HUES6 (cell line): ENCODE measurements at regions not wholly inside any gene's neighbourhood (a gene's known extent, or its start where the extent isn't known, plus 50 kb on each side); places are given as distances from the start of the nearest gene placed in this dataset.
"Not testable (repeated sequence)": the region's sequence is repeated elsewhere in the genome, so short reads cannot be mapped to it uniquely, and the experiment has no call there.

ENCODE experiments used
- H3K27ac ChIP-seq: 2 replicates; pipeline ENCODE4 v1.7.0; 2013; ENCODE audit warnings: low read depth, mild to moderate bottlenecking, low read length, inconsistent platforms
- H3K27me3 ChIP-seq: 2 replicates; pipeline ENCODE4 v1.6.1; 2013; ENCODE audit warnings: low read length; ENCODE audit not compliant: control insufficient read depth, insufficient read depth
- H3K36me3 ChIP-seq: 2 replicates; pipeline ENCODE4 v1.6.1; 2013; ENCODE audit warnings: low read length; ENCODE audit not compliant: control insufficient read depth, insufficient read depth
- H3K4me1 ChIP-seq: 2 replicates; pipeline ENCODE4 v1.6.1; 2013; ENCODE audit warnings: low read length; ENCODE audit not compliant: control insufficient read depth, insufficient read depth
- H3K4me3 ChIP-seq: 2 replicates; pipeline ENCODE4 v1.5.1; 2013; ENCODE audit warnings: low read depth, low read length
- H3K9ac ChIP-seq: one replicate; pipeline ENCODE4 v1.6.1; 2013; ENCODE audit warnings: mild to moderate bottlenecking, low read length
- H3K9me3 ChIP-seq: 2 replicates; pipeline ENCODE4 v1.6.1; 2013; ENCODE audit warnings: low read depth, low read length; ENCODE audit not compliant: control insufficient read depth, insufficient read depth

GRCh38 chr13:104534847-104535246 lies 1468.6 kb upstream of the SLC10A2 start:
- no peak overlapping the region for H3K27ac ChIP-seq
- H3K4me3 ChIP-seq = no peak overlapping the region
- H3K9ac ChIP-seq = no peak overlapping the region
- no peaks in the 10 kb centered on the region for H3K27me3 ChIP-seq
- H3K36me3 ChIP-seq = no peaks in the 10 kb centered on the region
- H3K9me3 ChIP-seq = no peaks in the 10 kb centered on the region
- peaks cover 15% of the 10 kb centered on the region for H3K4me1 ChIP-seq

- Histone ChIP-seq H3K27ac (no peak overlapping the region), H3K4me3 (no peak overlapping the region), H3K9me3 (no peaks in the 10 kb centered on the region), H3K27me3 (no peaks in the 10 kb centered on the region), H3K9ac (no peak overlapping the region), H3K4me1 (peaks cover 11% of the 10 kb centered on the region), H3K36me3 (no peaks in the 10 kb centered on the region)
Observed at GRCh38 chr13:104532132-104532531, 1465.9 kb upstream of the SLC10A2 start.

GRCh38 chr13:104530741-104531140 lies 1464.5 kb upstream of the SLC10A2 start:
- no peak overlapping the region for H3K4me3 ChIP-seq
- H3K36me3 ChIP-seq = no peaks in the 10 kb centered on the region
- no peaks in the 10 kb centered on the region for H3K9me3 ChIP-seq
- peaks cover 11% of the 10 kb centered on the region for H3K4me1 ChIP-seq
- 0 out of 2 replicates have a peak overlapping the region, but pooled peaks have one; percentile 51 for H3K27ac ChIP-seq
- no peak overlapping the region for H3K9ac ChIP-seq
- H3K27me3 ChIP-seq = no peaks in the 10 kb centered on the region

GRCh38 chr13:104526561-104526960 lies 1460.3 kb upstream of the SLC10A2 start:
- Histone ChIP-seq H3K4me1 (peaks cover 11% of the 10 kb centered on the region), H3K27me3 (no peaks in the 10 kb centered on the region), H3K9me3 (no peaks in the 10 kb centered on the region), H3K27ac (no peak overlapping the region), H3K9ac (no peak overlapping the region), H3K36me3 (no peaks in the 10 kb centered on the region), H3K4me3 (no peak overlapping the region)

- H3K27ac ChIP-seq = no peak overlapping the region
- no peaks in the 10 kb centered on the region for H3K9me3 ChIP-seq
- no peak overlapping the region for H3K4me3 ChIP-seq
- H3K27me3 ChIP-seq = no peaks in the 10 kb centered on the region
- no peaks in the 10 kb centered on the region for H3K36me3 ChIP-seq
- H3K4me1 ChIP-seq = peaks cover 6% of the 10 kb centered on the region; the same call in 1 of the 2 replicates
- no peak overlapping the region for H3K9ac ChIP-seq
Observed at GRCh38 chr13:104525467-104525866, 1459.2 kb upstream of the SLC10A2 start.

GRCh38 chr13:104522235-104523072 lies 1456.2 kb upstream of the SLC10A2 start:
- Histone ChIP-seq H3K9me3 (no peaks in the 10 kb centered on the region), H3K36me3 (no peaks in the 10 kb centered on the region), H3K4me1 (no peaks in the 10 kb centered on the region), H3K4me3 (no peak overlapping the region), H3K27me3 (no peaks in the 10 kb centered on the region), H3K9ac (no peak overlapping the region), H3K27ac (no peak overlapping the region)

GRCh38 chr13:104510422-104510821 lies 1444.2 kb upstream of the SLC10A2 start:
- Histone ChIP-seq H3K9ac (no peak overlapping the region), H3K27me3 (no peaks in the 10 kb centered on the region), H3K4me3 (no peak overlapping the region), H3K27ac (no peak overlapping the region), H3K9me3 (no peaks in the 10 kb centered on the region), H3K36me3 (no peaks in the 10 kb centered on the region), H3K4me1 (no peaks in the 10 kb centered on the region)

- H3K27ac ChIP-seq, H3K9me3 ChIP-seq, H3K36me3 ChIP-seq, H3K9ac ChIP-seq, H3K4me1 ChIP-seq, H3K4me3 ChIP-seq, H3K27me3 ChIP-seq: not testable (repeated sequence)
Observed at GRCh38 chr13:104493502-104493901, 1427.3 kb upstream of the SLC10A2 start.

- Histone ChIP-seq H3K9me3 (no peaks in the 10 kb centered on the region), H3K4me3 (no peak overlapping the region), H3K4me1 (no peaks in the 10 kb centered on the region)
Observed at GRCh38 chr13:104491916-104492315, 1425.7 kb upstream of the SLC10A2 start.

GRCh38 chr13:104487006-104487405 lies 1420.8 kb upstream of the SLC10A2 start:
- H3K9me3 ChIP-seq = no peaks in the 10 kb centered on the region
- no peak overlapping the region for H3K27ac ChIP-seq
- H3K4me3 ChIP-seq = no peak overlapping the region
- H3K4me1 ChIP-seq = no peaks in the 10 kb centered on the region
- no peak overlapping the region for H3K9ac ChIP-seq
- no peaks in the 10 kb centered on the region for H3K27me3 ChIP-seq
- H3K36me3 ChIP-seq = no peaks in the 10 kb centered on the region

More at GRCh38 chr13:104491916-104492315, 1425.7 kb upstream of the SLC10A2 start:
- Histone ChIP-seq H3K27me3 (no peaks in the 10 kb centered on the region), H3K36me3 (no peaks in the 10 kb centered on the region), H3K9ac (no peak overlapping the region), H3K27ac (no peak overlapping the region)

GRCh38 chr13:104485571-104485970 lies 1419.4 kb upstream of the SLC10A2 start:
- Histone ChIP-seq H3K27me3 (no peaks in the 10 kb centered on the region), H3K4me1 (no peaks in the 10 kb centered on the region), H3K27ac (no peak overlapping the region), H3K4me3 (no peak overlapping the region), H3K36me3 (no peaks in the 10 kb centered on the region), H3K9me3 (no peaks in the 10 kb centered on the region), H3K9ac (no peak overlapping the region)
